Body of pancreas (tissue), 4 donors: ENCODE measurements at regions not wholly inside any gene's neighbourhood (a gene's known extent, or its start where the extent isn't known, plus 50 kb on each side); places are given as distances from the start of the nearest gene placed in this dataset.

Experiments
- ATAC-seq: fragments of 150-250 bp; one replicate; pipeline ENCODE4 v1.9.1; 2016
- DNase-seq, 4 donors: peaks; one replicate each; pipeline ENCODE4 v3.0.0-alpha.2; 2019
- H3K27ac ChIP-seq, 4 donors: fragments of 200-600 bp; sonication (generic); 1 replicate in 3 of 4; 2 replicates in 1 of 4; pipeline versions ENCODE4 v1.5.1 to v1.6.1; 2016 to 2019; ENCODE audit warnings: mild to moderate bottlenecking in 1 of 4, mixed read lengths in 1 of 4, moderate library complexity in 1 of 4
- H3K27me3 ChIP-seq, 2 donors: fragments of 200-600 bp; sonication (generic); one replicate each; pipeline ENCODE4 v1.6.0; 2016; ENCODE audit warnings: mild to moderate bottlenecking in 1 of 2
- H3K36me3 ChIP-seq, 2 donors: fragments of 200-600 bp; sonication (generic); replicated peaks in 1 of 2; 2 replicates each; pipeline ENCODE4 v1.5.1; 2016; ENCODE audit warnings: low read depth in 2 of 2; ENCODE audit not compliant: insufficient read depth in 1 of 2
- H3K4me1 ChIP-seq: fragments of 200-600 bp; sonication (generic); one replicate; pipeline ENCODE4 v1.6.0; 2016
- H3K4me3 ChIP-seq, 2 donors: fragments of 200-600 bp; sonication (generic); 1 replicate in 1 of 2; 2 replicates in 1 of 2; pipeline ENCODE4 v1.5.1; 2016 to 2019
- H3K9me3 ChIP-seq, 3 donors: fragments of 200-600 bp; sonication (generic); 1 replicate in 2 of 3; 2 replicates in 1 of 3; pipeline ENCODE4 v1.5.1; 2016
- POLR2A ChIP-seq, 3 donors: fragments of 450-650 bp; IDR thresholded peaks; one replicate each; pipeline ENCODE4 v1.6.1; 2016; ENCODE audit warnings: antibody characterized with exemption in 3 of 3, mild to moderate bottlenecking in 2 of 3
- WGBS, 2 donors: methylation state at CpG; one replicate each; pipeline ENCODE4 v1.1.5; 2017; 5-methylcytosine and 5-hydroxymethylcytosine counted together
- intact Hi-C: fragments of 100-400 bp; cut with DNase I; formaldehyde crosslinking; loops from one replicate; pipeline ENCODE4 v1.15.1; 2023
- TF ChIP-seq, protein P1 (sequence below), 7 experiments: fragments of 450-650 bp in 4 of 7; fragments of 200-600 bp in 3 of 7; sonication (generic) in 3 of 7; IDR thresholded peaks; one replicate each; pipeline ENCODE4 v1.5.1; 2016 to 2019; ENCODE audit warnings: antibody characterized with exemption in 7 of 7

GRCh38 chr22:47784367-47784983, 1022.0 kb downstream of the TBC1D22A start:
- no peak for DNase-seq
- WGBS, 2 donors: 70 to 76% methylated on average over 3 to 4 of the region's 4 CpGs
- intact Hi-C loops: no loop called here
- TF ChIP-seq POLR2A (IDR thresholded peaks at IDR 0.05): no peak
- TF ChIP-seq, protein P1, sequence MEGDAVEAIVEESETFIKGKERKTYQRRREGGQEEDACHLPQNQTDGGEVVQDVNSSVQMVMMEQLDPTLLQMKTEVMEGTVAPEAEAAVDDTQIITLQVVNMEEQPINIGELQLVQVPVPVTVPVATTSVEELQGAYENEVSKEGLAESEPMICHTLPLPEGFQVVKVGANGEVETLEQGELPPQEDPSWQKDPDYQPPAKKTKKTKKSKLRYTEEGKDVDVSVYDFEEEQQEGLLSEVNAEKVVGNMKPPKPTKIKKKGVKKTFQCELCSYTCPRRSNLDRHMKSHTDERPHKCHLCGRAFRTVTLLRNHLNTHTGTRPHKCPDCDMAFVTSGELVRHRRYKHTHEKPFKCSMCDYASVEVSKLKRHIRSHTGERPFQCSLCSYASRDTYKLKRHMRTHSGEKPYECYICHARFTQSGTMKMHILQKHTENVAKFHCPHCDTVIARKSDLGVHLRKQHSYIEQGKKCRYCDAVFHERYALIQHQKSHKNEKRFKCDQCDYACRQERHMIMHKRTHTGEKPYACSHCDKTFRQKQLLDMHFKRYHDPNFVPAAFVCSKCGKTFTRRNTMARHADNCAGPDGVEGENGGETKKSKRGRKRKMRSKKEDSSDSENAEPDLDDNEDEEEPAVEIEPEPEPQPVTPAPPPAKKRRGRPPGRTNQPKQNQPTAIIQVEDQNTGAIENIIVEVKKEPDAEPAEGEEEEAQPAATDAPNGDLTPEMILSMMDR (IDR thresholded peaks at IDR 0.05): no peak
- no peak overlapping the region for H3K27ac ChIP-seq
- H3K9me3 ChIP-seq: peaks cover 0 to 8% (median 0%) of the 10 kb centered on the region in 3 donors
- no peak overlapping the region for H3K4me3 ChIP-seq
- H3K27me3 ChIP-seq: peaks cover 0 to 4% of the 10 kb centered on the region in 2 donors
- no peaks in the 10 kb centered on the region for H3K4me1 ChIP-seq
- ATAC-seq: no peak
- no peaks in the 10 kb centered on the region for H3K36me3 ChIP-seq

GRCh38 chr22:47783433-47784366, 1021.2 kb downstream of the TBC1D22A start:
- peaks cover 0 to 8% (median 0%) of the 10 kb centered on the region in 3 donors for H3K9me3 ChIP-seq
- DNase-seq (no peak), ATAC-seq (no peak)
- intact Hi-C loops: no loop called here
- 72% methylated on average over 13 to 19 of the region's 20 CpGs for WGBS, 2 donors
- peaks cover 0 to 4% of the 10 kb centered on the region in 2 donors for H3K27me3 ChIP-seq
- H3K4me1 ChIP-seq: no peaks in the 10 kb centered on the region
- no peaks in the 10 kb centered on the region for H3K36me3 ChIP-seq
- H3K4me3 ChIP-seq: no peak overlapping the region
- TF ChIP-seq POLR2A (IDR thresholded peaks at IDR 0.05): no peak
- TF ChIP-seq, protein P1 (IDR thresholded peaks at IDR 0.05): no peak
- H3K27ac ChIP-seq: no peak overlapping the region

GRCh38 chr22:47782328-47783075, 1020.1 kb downstream of the TBC1D22A start:
- Histone ChIP-seq H3K36me3 (no peaks in the 10 kb centered on the region), H3K9me3 (peaks cover 0 to 8% (median 0%) of the 10 kb centered on the region in 3 donors), H3K4me3 (no peak overlapping the region), H3K4me1 (no peaks in the 10 kb centered on the region), H3K27me3 (peaks cover 0 to 4% of the 10 kb centered on the region in 2 donors), H3K27ac (no peak overlapping the region)
- WGBS, 2 donors: 52% methylated on average over 11 to 15 of the region's 15 CpGs
- DNase-seq: no peak
- TF ChIP-seq POLR2A (IDR thresholded peaks at IDR 0.05): no peak
- TF ChIP-seq, protein P1 (IDR thresholded peaks at IDR 0.05): no peak
- no peak for ATAC-seq
- intact Hi-C loops: no loop called here

DNA sequence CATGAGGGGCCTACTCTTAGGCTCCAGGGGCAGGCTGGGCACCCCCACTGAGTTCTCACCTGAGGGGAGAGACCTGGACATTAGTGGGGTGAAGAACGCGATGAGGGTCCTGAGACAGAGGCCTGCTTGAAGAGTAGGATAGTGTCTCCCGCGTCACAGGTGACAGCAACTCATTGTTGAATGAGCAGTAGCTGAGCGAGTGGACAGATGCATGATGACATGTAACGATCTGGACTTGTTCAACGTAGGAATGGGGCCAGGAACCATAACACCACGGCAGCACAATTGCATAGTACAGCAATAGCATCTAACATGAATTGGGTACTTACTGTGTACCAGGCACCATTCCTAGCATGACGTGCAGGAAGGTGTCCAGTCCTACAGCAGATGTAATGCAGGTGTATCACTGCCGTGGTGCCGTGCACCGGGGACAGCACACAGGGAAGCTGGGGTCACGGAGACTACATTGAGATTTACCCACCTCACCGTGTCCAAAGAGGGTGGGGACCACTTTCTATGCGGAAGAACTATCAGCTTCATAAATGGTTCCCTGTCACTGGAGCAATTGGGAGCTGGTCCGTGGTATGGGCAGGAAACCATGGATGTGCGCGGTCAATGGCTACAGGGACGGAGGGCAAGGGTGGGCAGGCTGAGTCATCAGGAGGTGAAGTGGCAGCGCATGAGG, 1019.1 kb downstream of the TBC1D22A start:
- Histone ChIP-seq H3K4me3 (no peak overlapping the region), H3K36me3 (no peaks in the 10 kb centered on the region), H3K4me1 (no peaks in the 10 kb centered on the region), H3K27me3 (peaks cover 0 to 4% of the 10 kb centered on the region in 2 donors), H3K27ac (no peak overlapping the region), H3K9me3 (peaks cover 0 to 8% (median 0%) of the 10 kb centered on the region in 3 donors)
- 70 to 78% methylated on average over 20 of the region's 20 CpGs for WGBS, 2 donors
- ATAC-seq: no peak
- TF ChIP-seq POLR2A (IDR thresholded peaks at IDR 0.05): no peak
- TF ChIP-seq, protein P1 (IDR thresholded peaks at IDR 0.05): no peak
- intact Hi-C loops: no loop called here
- DNase-seq: no peak
